SIG-M5 treated with dmso at 0.1 percent for 504 hours (cell line): ENCODE measurements at regions not wholly inside any gene's neighbourhood (a gene's known extent, or its start where the extent isn't known, plus 50 kb on each side); places are given as distances from the start of the nearest gene placed in this dataset.
"Not testable (repeated sequence)": the region's sequence is repeated elsewhere in the genome, so short reads cannot be mapped to it uniquely, and the experiment has no call there.

Source experiments
- DNase-seq: peaks from one replicate; lab custom pipeline; 2025; ENCODE audit not compliant: unreplicated experiment; lab: John Stamatoyannopoulos, UW

GRCh38 chr2:121818546-121818945 is 63.1 kb downstream of the TSN start:
- no peak for DNase-seq

DNA sequence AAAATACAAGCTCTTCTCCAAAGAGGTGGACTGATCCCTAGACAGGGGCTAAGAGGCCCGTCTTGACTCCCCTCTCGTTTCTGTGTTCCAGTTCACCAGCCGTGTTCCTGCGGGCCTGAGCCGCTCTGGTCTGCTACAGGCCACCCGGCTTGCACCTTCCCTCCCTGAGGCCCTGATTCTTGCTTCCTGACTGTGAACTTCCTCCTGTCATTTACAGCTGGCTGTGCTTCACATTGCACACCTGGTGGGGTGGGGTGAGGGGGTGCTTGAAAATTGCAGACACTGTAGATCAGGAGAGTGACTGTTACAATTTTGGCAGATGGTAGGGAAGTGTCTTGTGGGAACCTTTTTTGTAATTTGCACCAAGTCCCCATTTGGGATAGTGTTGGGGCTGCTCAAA is 64.4 kb downstream of the TSN start:
- no peak for DNase-seq

GRCh38 chr2:121821476-121822158 is 66.2 kb downstream of the TSN start:
- DNase-seq: no peak

DNA sequence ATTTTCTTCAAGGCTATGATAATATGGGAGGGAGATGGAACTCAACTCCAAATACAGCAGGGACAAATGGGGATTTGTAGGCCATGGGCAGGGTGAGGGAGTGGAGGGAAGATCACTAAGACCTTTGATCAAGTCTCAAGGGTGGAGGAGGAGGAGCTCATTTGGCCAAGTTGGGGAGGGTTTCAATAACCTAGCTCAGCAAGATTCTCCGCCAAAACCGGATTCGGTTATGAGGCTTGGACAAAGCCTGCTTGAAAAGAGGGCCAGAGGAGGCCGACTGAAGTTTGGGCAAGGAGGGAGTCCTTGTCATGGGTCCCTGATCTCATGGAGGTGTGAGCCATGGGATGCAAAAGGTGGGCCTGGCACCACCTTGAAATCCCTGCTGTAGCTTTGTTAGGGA is 68.8 kb downstream of the TSN start:
- DNase-seq: no peak

DNA sequence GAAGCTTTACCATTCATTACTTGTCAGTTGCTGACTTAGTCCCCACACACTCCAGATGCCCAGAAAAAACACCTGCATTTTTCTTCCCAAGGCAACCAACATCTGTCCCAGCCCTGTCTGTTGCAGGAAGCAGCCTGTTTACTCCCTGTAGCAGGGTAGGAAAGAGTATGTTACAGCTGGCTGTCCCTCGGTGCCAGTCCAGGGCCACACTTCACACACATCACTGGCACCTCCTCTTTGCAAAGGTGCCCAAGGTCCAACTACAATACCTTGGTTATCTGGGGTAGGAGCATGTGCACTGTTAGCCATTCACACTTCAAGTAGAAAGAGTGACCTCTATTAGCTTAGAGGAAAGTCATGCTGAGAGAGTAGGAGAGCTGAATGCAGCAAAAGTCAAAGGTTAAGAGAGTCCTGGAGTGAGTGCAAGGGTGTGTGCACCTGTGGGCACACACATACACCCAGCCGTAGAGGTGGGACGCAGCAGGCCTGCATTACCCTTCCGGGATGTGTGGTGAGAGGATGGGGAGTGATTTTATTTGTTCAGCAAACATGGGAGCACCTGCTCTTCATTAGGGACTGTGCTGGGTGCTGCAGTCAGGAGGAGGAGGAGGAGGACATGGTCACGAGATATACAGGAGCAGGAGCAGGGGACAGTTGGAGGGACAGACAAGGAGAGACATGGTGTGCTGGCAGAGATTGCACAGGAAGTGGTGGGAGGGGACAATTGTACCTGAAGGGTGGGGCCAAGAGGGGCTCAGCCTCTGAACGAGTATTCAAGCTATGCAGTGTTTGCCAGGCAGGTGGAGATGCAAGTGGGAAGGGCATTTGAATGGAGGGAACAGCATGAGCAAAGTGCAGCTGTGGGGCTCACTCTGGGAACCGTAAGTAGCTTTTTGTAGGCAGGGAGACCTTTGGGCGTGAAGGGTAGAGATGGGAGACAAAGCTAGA is 69.8 kb downstream of the TSN start:
- DNase-seq: no peak

DNA sequence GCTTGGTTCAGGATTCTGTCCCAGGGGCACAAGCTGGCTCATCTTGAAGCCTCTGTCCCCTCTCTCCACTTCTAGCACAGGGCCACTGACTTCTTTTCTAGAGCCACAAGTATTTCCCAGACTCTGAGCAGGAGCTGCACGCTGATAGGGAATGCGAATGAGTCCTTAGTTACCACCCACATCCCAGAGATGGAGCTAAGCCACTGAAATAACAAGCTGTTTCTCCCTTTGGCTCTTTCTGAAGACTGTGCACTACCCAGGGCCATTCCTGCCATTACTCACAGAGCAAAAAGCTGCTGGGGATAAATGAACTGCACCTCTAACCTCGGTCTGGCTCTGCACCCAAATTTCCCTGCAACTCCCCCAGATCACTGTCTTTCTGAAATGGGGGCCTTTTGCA is 70.6 kb downstream of the TSN start:
- DNase-seq: no peak

GRCh38 chr2:121828281-121828731 is 72.9 kb downstream of the TSN start:
- DNase-seq: no peak

DNA sequence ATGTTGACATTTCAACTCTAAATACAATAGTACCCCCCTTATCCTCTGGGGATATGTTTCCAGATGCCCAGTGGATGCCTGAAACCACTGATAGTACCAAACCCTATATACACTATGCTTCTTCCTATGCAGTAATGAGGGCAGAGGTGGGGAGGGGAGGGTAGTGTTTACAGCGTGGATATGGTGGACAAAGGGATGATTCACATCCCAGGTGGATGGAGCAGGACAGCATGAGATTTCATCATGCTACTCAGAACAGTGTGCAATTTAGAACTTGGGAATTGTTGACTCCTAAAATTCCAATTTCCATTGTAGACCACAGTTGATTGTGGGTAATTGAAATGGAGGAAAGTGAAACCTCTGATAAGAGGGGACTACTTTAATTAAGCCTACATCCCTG is 75.4 kb downstream of the TSN start:
- no peak for DNase-seq

DNA sequence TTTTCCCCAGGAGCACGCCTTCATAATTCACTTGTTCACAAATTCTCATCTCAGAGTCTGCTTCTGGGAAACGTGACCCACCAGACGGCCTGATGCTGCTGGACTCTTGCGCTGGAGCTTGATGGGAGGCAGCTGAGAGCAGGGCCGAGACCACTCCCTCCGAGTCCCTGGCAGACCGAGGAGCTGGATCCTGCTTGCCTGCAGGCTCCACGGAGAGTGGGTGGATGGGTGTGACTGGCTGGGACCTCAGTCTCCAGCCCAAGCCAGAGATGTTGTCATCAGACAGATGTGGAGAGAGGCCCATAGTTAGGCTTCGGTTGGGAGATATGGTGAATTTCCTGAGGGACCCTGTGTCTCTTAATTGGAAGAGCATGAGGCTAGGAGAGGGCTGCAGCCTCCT is 76.4 kb downstream of the TSN start:
- no peak for DNase-seq

DNA sequence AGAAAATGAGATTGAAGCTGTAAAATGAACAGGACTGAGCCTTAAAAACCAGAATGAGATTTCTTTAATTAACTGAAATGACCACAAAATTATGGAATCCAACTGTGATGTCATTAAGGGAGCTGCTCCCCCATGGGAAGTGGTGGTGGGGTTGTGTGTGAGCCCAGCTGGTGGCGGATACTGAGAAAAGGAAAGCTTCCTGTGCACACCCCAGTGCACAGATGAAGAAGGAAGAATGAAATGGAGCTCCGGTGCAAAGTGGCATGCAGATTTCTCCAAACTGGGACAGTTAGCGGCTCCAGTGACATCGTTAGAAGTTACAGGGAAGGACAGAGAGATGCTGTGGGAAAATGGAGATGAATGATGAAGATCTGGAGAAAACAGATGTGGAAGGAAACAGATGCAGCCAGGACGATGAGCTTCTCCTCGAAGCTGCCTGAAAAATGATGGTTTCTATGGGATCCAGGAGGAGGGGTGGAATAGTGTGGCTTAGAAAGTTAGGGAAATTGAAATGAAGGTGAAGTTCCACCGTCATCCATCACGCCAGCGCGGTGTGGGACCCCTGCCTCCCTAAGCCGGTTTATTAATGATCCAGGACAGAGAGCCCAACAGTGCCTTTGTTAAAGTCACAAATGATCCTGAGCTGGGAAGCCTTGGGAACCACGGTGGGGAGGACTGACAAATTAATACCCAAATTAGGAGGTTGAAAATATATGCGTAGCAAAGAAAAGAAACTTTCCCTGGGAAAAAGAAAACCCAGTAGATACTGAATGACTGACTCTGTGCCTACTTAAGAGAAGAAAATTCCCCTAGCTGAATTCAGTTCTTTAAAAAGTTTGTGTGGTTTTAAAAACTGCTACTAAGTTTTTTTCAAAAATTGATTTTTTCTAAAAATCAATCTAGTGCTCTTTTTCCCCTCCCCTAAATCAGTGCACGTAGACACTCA is 77.2 kb downstream of the TSN start:
- no peak for DNase-seq

DNA sequence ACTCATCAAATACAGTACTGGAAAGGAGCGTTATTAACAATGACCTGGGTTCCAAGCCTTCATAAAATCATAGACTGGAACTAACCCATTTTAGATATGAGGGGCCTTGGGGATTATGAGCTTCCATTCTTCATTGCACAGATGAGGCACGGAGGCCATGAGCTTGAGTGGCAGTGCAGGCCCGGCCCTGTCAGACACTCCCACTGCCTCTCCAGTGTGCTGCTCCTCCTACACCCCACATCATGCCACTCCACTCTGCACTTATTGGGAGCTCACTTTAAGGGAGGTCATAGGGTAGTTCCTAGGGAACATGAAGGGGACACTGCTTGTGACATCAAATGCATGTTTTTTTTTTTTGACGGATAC is 77.9 kb downstream of the TSN start:
- DNase-seq: no peak

- DNase-seq: no peak
These were observed 81.2 kb downstream of the TSN start for GRCh38 chr2:121836611-121837010.

- no peak for DNase-seq
These were observed 82.1 kb downstream of the TSN start for GRCh38 chr2:121837591-121837990.

DNA sequence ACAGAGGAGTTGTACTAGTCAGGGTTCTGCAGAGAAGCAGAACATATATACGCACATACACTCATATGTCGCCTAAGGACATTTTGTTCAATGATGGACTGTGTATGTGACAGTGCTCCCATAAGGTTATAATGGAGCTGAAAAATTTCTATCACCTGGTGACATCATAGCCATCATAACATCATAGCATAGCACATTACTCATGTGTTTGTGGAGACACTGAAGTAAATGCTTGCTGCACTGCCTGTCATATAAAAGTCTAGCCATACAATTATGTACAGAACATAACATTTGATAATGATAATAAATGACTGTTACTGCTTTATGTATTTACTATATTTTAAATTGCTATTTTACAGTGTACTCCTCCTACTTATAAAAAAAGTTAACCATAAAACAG is 83.1 kb downstream of the TSN start:
- DNase-seq: no peak

DNA sequence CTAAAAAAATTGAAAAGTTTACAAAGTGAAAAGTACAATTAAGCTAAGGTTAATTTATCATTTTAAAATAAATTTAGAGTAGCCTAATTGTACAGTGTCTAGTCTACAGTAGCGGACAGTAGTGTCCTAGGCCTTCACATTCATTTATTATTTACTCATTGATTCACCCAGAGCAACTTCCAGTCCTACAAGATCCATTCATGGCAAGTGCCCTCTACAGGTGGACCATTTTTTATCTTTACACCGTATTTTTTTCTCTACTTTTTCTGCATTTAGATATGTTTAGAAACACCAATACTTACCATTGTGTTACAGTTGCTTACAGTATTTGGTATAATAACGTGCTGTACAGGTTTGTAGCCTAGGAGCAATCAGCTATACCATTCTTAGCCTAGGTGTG is 84.1 kb downstream of the TSN start:
- DNase-seq: no peak

GRCh38 chr2:121849236-121849635 is 93.8 kb downstream of the TSN start:
- DNase-seq: no peak

DNA sequence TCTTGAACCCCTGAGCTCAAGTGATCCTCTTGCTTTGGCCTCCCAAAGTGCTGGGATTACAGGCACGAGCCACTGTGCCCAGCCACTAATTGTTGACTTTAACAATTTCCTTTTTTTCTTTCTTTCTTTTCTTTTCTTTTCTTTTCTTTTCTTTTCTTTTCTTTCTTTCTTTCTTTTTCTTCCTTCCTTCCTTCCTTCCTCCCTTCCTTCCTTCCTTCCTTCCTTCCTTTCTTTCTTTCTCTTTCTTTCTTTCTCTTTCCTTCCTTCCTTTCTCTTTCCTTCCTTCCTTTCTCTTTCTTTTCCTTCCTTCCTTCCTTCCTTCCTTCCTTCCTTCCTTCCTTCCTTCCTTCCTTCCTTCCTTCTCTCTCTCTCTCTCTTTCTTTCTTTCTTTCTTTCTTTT is 97.7 kb downstream of the TSN start:
- DNase-seq: not testable (repeated sequence)

GRCh38 chr2:121855510-121855909 is 100.1 kb downstream of the TSN start:
- no peak for DNase-seq

DNA sequence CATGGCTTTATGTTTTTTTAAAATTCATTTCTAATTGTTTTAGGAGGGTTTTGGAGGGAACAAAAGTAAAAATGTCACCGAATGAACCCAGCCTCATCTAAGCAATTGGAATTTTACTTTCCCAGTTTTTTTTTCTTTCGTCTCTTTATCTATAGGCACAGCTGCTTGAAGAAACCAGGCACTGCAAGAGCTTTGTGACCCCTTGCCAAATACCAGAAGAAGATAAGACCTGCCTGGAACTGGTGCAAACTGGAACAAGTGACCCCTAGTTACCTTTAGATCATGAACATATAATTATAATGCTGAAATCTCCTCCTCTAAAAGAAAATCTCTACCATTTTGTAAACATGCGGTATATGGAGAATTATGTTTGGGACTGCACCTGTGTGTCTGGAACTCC is 100.9 kb downstream of the TSN start:
- no peak for DNase-seq

DNA sequence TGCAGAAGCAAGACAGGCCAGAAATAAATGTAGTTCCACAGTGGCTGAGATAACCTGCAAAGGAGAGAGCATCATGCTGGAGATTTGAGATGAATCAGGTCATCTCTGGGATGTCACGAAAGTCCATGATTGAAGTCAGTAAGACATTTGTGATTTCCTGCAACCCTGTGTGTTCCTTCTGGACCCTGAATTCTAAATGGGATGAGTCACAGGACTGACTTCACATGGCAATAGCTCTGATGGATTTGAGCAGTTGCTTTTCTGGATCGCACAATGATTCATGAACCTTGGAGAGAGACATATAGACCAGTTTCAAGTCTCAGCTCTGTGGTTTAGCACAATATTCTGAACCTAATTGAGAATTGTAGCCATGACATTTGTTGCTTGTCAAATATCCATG is 102.9 kb downstream of the TSN start:
- no peak for DNase-seq

GRCh38 chr2:121858847-121859246 is 103.4 kb downstream of the TSN start:
- no peak for DNase-seq
